ENCODE measurements at regions not wholly inside any gene's neighbourhood (a gene's known extent, or its start where the extent isn't known, plus 50 kb on each side); places are given as distances from the start of the nearest gene placed in this dataset.

GRCh38 chr7:348962-349743 is 59.2 kb downstream of the FOXL3 start:
- Histone ChIP-seq H3K36me3 (ENCODE audit: control insufficient read depth in 1 of 2, insufficient read depth in 2 of 2, low read length in 2 of 2) (no peaks in the 10 kb centered on the region), H3K27ac (ENCODE audit: low read length) (no peak overlapping the region), H3K4me3 (ENCODE audit: low read depth in 1 of 2, low read length in 2 of 2) (no peak overlapping the region), H3K4me1 (ENCODE audit: control insufficient read depth in 1 of 2, insufficient read depth in 2 of 2, low read length in 2 of 2) (no peaks in the 10 kb centered on the region), H3K27me3 (ENCODE audit: low read depth, low read length) (no peaks in the 10 kb centered on the region), H3K9me3 (ENCODE audit: control insufficient read depth in 1 of 2, low read length in 2 of 2) (no peaks in the 10 kb centered on the region)

GRCh38 chr7:351256-351655 is 61.3 kb downstream of the FOXL3 start:
- Histone ChIP-seq H3K27me3 (ENCODE audit: low read depth, low read length) (no peaks in the 10 kb centered on the region), H3K4me1 (ENCODE audit: control insufficient read depth in 1 of 2, insufficient read depth in 2 of 2, low read length in 2 of 2) (no peaks in the 10 kb centered on the region), H3K36me3 (ENCODE audit: control insufficient read depth in 1 of 2, insufficient read depth in 2 of 2, low read length in 2 of 2) (no peaks in the 10 kb centered on the region), H3K4me3 (ENCODE audit: low read depth in 1 of 2, low read length in 2 of 2) (no peak overlapping the region), H3K27ac (ENCODE audit: low read length) (no peak overlapping the region), H3K9me3 (ENCODE audit: control insufficient read depth in 1 of 2, low read length in 2 of 2) (no peaks in the 10 kb centered on the region)

GRCh38 chr7:351681-352480 is 61.9 kb downstream of the FOXL3 start:
- Histone ChIP-seq H3K36me3 (ENCODE audit: control insufficient read depth in 1 of 2, insufficient read depth in 2 of 2, low read length in 2 of 2) (no peaks in the 10 kb centered on the region), H3K9me3 (ENCODE audit: control insufficient read depth in 1 of 2, low read length in 2 of 2) (no peaks in the 10 kb centered on the region), H3K4me3 (ENCODE audit: low read depth in 1 of 2, low read length in 2 of 2) (no peak overlapping the region), H3K27me3 (ENCODE audit: low read depth, low read length) (no peaks in the 10 kb centered on the region), H3K27ac (ENCODE audit: low read length) (no peak overlapping the region), H3K4me1 (ENCODE audit: control insufficient read depth in 1 of 2, insufficient read depth in 2 of 2, low read length in 2 of 2) (no peaks in the 10 kb centered on the region)

GRCh38 chr7:353746-354325 is 63.9 kb downstream of the FOXL3 start:
- Histone ChIP-seq H3K27me3 (ENCODE audit: low read depth, low read length) (no peaks in the 10 kb centered on the region), H3K9me3 (ENCODE audit: control insufficient read depth in 1 of 2, low read length in 2 of 2) (peaks cover 0 to 7% of the 10 kb centered on the region in 2 donors), H3K27ac (ENCODE audit: low read length) (no peak overlapping the region), H3K4me1 (ENCODE audit: control insufficient read depth in 1 of 2, insufficient read depth in 2 of 2, low read length in 2 of 2) (no peaks in the 10 kb centered on the region), H3K36me3 (ENCODE audit: control insufficient read depth in 1 of 2, insufficient read depth in 2 of 2, low read length in 2 of 2) (no peaks in the 10 kb centered on the region), H3K4me3 (ENCODE audit: low read depth in 1 of 2, low read length in 2 of 2) (no peak overlapping the region)

- H3K27me3 ChIP-seq (ENCODE audit: low read depth, low read length): no peaks in the 10 kb centered on the region
- H3K9me3 ChIP-seq (ENCODE audit: control insufficient read depth in 1 of 2, low read length in 2 of 2): peaks cover 0 to 7% of the 10 kb centered on the region in 2 donors
- no peak overlapping the region for H3K4me3 ChIP-seq (ENCODE audit: low read depth in 1 of 2, low read length in 2 of 2)
- no peaks in the 10 kb centered on the region for H3K36me3 ChIP-seq (ENCODE audit: control insufficient read depth in 1 of 2, insufficient read depth in 2 of 2, low read length in 2 of 2)
- no peak overlapping the region for H3K27ac ChIP-seq (ENCODE audit: low read length)
- H3K4me1 ChIP-seq (ENCODE audit: control insufficient read depth in 1 of 2, insufficient read depth in 2 of 2, low read length in 2 of 2): no peaks in the 10 kb centered on the region
Observed at GRCh38 chr7:354597-355470, 64.9 kb downstream of the FOXL3 start.

- Histone ChIP-seq H3K4me1 (ENCODE audit: control insufficient read depth in 1 of 2, insufficient read depth in 2 of 2, low read length in 2 of 2) (no peaks in the 10 kb centered on the region), H3K27ac (ENCODE audit: low read length) (no peak overlapping the region), H3K27me3 (ENCODE audit: low read depth, low read length) (no peaks in the 10 kb centered on the region), H3K4me3 (ENCODE audit: low read depth in 1 of 2, low read length in 2 of 2) (no peak overlapping the region), H3K36me3 (ENCODE audit: control insufficient read depth in 1 of 2, insufficient read depth in 2 of 2, low read length in 2 of 2) (no peaks in the 10 kb centered on the region), H3K9me3 (ENCODE audit: control insufficient read depth in 1 of 2, low read length in 2 of 2) (peaks cover 0 to 7% of the 10 kb centered on the region in 2 donors)
Observed at GRCh38 chr7:355568-355967, 65.6 kb downstream of the FOXL3 start.

- Histone ChIP-seq H3K27ac (ENCODE audit: low read length) (no peak overlapping the region), H3K36me3 (ENCODE audit: control insufficient read depth in 1 of 2, insufficient read depth in 2 of 2, low read length in 2 of 2) (no peaks in the 10 kb centered on the region), H3K27me3 (ENCODE audit: low read depth, low read length) (no peaks in the 10 kb centered on the region)
Observed at GRCh38 chr7:356087-356486, 66.1 kb downstream of the FOXL3 start.

GRCh38 chr7:356691-357462 is 66.9 kb downstream of the FOXL3 start:
- Histone ChIP-seq H3K4me3 (ENCODE audit: low read depth in 1 of 2, low read length in 2 of 2) (no peak overlapping the region), H3K27ac (ENCODE audit: low read length) (no peak overlapping the region), H3K4me1 (ENCODE audit: control insufficient read depth in 1 of 2, insufficient read depth in 2 of 2, low read length in 2 of 2) (no peaks in the 10 kb centered on the region), H3K36me3 (ENCODE audit: control insufficient read depth in 1 of 2, insufficient read depth in 2 of 2, low read length in 2 of 2) (no peaks in the 10 kb centered on the region), H3K9me3 (ENCODE audit: control insufficient read depth in 1 of 2, low read length in 2 of 2) (peaks cover 0 to 7% of the 10 kb centered on the region in 2 donors), H3K27me3 (ENCODE audit: low read depth, low read length) (no peaks in the 10 kb centered on the region)

More at GRCh38 chr7:356087-356486, 66.1 kb downstream of the FOXL3 start:
- Histone ChIP-seq H3K9me3 (ENCODE audit: control insufficient read depth in 1 of 2, low read length in 2 of 2) (peaks cover 0 to 7% of the 10 kb centered on the region in 2 donors), H3K4me1 (ENCODE audit: control insufficient read depth in 1 of 2, insufficient read depth in 2 of 2, low read length in 2 of 2) (no peaks in the 10 kb centered on the region), H3K4me3 (ENCODE audit: low read depth in 1 of 2, low read length in 2 of 2) (no peak overlapping the region)

- Histone ChIP-seq H3K4me3 (ENCODE audit: low read depth in 1 of 2, low read length in 2 of 2) (no peak overlapping the region), H3K4me1 (ENCODE audit: control insufficient read depth in 1 of 2, insufficient read depth in 2 of 2, low read length in 2 of 2) (peaks cover 0 to under 1% of the 10 kb centered on the region in 2 donors), H3K27me3 (ENCODE audit: low read depth, low read length) (no peaks in the 10 kb centered on the region), H3K9me3 (ENCODE audit: control insufficient read depth in 1 of 2, low read length in 2 of 2) (peaks cover 0 to 7% of the 10 kb centered on the region in 2 donors), H3K27ac (ENCODE audit: low read length) (no peak overlapping the region), H3K36me3 (ENCODE audit: control insufficient read depth in 1 of 2, insufficient read depth in 2 of 2, low read length in 2 of 2) (no peaks in the 10 kb centered on the region)
Observed at GRCh38 chr7:357531-358209, 67.7 kb downstream of the FOXL3 start.

GRCh38 chr7:358352-358751 is 68.4 kb downstream of the FOXL3 start:
- peaks cover 0 to 4% of the 10 kb centered on the region in 2 donors for H3K4me1 ChIP-seq (ENCODE audit: control insufficient read depth in 1 of 2, insufficient read depth in 2 of 2, low read length in 2 of 2)
- H3K4me3 ChIP-seq (ENCODE audit: low read depth in 1 of 2, low read length in 2 of 2): no peak overlapping the region
- no peak overlapping the region for H3K27ac ChIP-seq (ENCODE audit: low read length)
- no peaks in the 10 kb centered on the region for H3K36me3 ChIP-seq (ENCODE audit: control insufficient read depth in 1 of 2, insufficient read depth in 2 of 2, low read length in 2 of 2)
- peaks cover 0 to 7% of the 10 kb centered on the region in 2 donors for H3K9me3 ChIP-seq (ENCODE audit: control insufficient read depth in 1 of 2, low read length in 2 of 2)
- H3K27me3 ChIP-seq (ENCODE audit: low read depth, low read length): no peaks in the 10 kb centered on the region
